OCI-LY1 (cell line): ENCODE measurements at regions not wholly inside any gene's neighbourhood (a gene's known extent, or its start where the extent isn't known, plus 50 kb on each side); places are given as distances from the start of the nearest gene placed in this dataset.

Experiments used
- H2AFZ ChIP-seq: fragments of 200-600 bp; sonication (generic), shearing (Covaris generic); 2 replicates; pipeline ENCODE4 v1.6.0; 2014; ENCODE audit warnings: antibody characterized with exemption, mild to moderate bottlenecking, low read length
- H3F3A ChIP-seq: fragments of 200-600 bp; sonication (generic), shearing (Covaris generic); 2 replicates; pipeline ENCODE4 v1.6.0; 2014; ENCODE audit warnings: mild to moderate bottlenecking, antibody characterized with exemption, low read length, moderate library complexity; ENCODE audit not compliant: insufficient read depth
- H3K27ac ChIP-seq: fragments of 200-600 bp; sonication (generic); 2 replicates; pipeline ENCODE4 v1.5.1; 2014; ENCODE audit warnings: low read length, mixed run types, mild to moderate bottlenecking, low read depth; ENCODE audit not compliant: poor library complexity, severe bottlenecking
- H3K27me3 ChIP-seq: fragments of 200-600 bp; sonication (generic); 2 replicates; pipeline ENCODE4 v1.6.0; 2014; ENCODE audit warnings: antibody characterized with exemption, mild to moderate bottlenecking, low read length, moderate library complexity; ENCODE audit not compliant: insufficient read depth
- H3K36me3 ChIP-seq: fragments of 200-600 bp; sonication (generic); 2 replicates; pipeline ENCODE4 v1.6.1; 2014; ENCODE audit warnings: mild to moderate bottlenecking, antibody characterized with exemption, low read length, moderate library complexity, mixed read lengths; ENCODE audit not compliant: insufficient read depth
- H3K4me1 ChIP-seq: fragments of 200-600 bp; sonication (generic); 2 replicates; pipeline ENCODE4 v1.5.1; 2014; ENCODE audit warnings: mild to moderate bottlenecking, low read length, moderate library complexity; ENCODE audit not compliant: insufficient read depth, severe bottlenecking
- H3K4me2 ChIP-seq: fragments of 200-600 bp; sonication (generic), shearing (Covaris generic); 2 replicates; pipeline ENCODE4 v1.6.1; 2014; ENCODE audit warnings: low read length
- H3K4me3 ChIP-seq: fragments of 200-600 bp; sonication (generic); 2 replicates; pipeline ENCODE4 v1.5.1; 2014; ENCODE audit warnings: low read length, low read depth, mild to moderate bottlenecking, mixed read lengths; ENCODE audit not compliant: poor library complexity, severe bottlenecking
- H3K79me2 ChIP-seq: fragments of 200-600 bp; shearing (Covaris generic); 2 replicates; pipeline ENCODE4 v1.6.1; 2016; ENCODE audit warnings: mixed run types, low read length, mixed read lengths; ENCODE audit not compliant: insufficient read depth
- H3K9ac ChIP-seq: fragments of 200-600 bp; sonication (generic), shearing (Covaris generic); 2 replicates; pipeline ENCODE4 v1.6.1; 2014; ENCODE audit warnings: mild to moderate bottlenecking, low read length, mixed read lengths
- H3K9me2 ChIP-seq: fragments of 200-600 bp; sonication (generic), shearing (Covaris generic); 2 replicates; pipeline ENCODE4 v1.6.1; 2014; ENCODE audit warnings: low read depth, mild to moderate bottlenecking, low read length, mixed read lengths
- H3K9me3 ChIP-seq: fragments of 200-600 bp; shearing (Covaris generic); 2 replicates; pipeline ENCODE4 v1.6.1; 2014; ENCODE audit warnings: low read length, mixed read lengths
- H4K20me1 ChIP-seq: fragments of 200-600 bp; sonication (generic), shearing (Covaris generic); 2 replicates; pipeline ENCODE4 v1.6.0; 2016; ENCODE audit warnings: mild to moderate bottlenecking, low read length; ENCODE audit not compliant: insufficient read depth
- EZH2 ChIP-seq: fragments of 200-600 bp; sonication (generic), shearing (Covaris generic); IDR thresholded peaks from 2 replicates; pipeline ENCODE4 v1.8.0; 2017; ENCODE audit warnings: borderline replicate concordance, mixed run types, mild to moderate bottlenecking, antibody characterized with exemption, low read length, moderate library complexity, mixed read lengths
- TF ChIP-seq, protein P1 (sequence below): fragments of 200-600 bp; sonication (generic), shearing (Covaris generic); IDR thresholded peaks from 2 replicates; pipeline ENCODE4 v1.5.1; 2017; ENCODE audit warnings: mild to moderate bottlenecking, antibody characterized with exemption, low read length, moderate library complexity, mixed read lengths

DNA sequence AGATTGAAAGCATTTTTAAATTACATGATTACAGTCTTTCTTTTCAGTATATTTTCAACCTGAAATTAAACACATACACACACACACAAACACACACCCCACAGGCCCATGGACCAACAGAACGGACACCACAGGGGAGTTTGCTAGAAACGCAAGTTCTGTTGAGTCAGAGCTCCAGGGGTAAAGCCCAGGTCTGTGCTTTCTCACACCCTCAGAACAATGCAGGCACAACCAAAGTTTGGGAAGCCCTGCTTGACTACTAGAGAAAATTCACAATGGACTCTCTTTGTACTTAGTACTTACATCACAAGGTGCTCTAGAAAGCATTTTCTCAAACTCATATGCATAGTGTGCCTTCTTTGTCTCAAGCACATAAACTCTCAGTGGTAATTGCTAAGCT lies 704.0 kb upstream of the IGFBP3 start:
- Histone ChIP-seq H3K4me1 (no peaks in the 10 kb centered on the region), H3K79me2 (no peaks in the 10 kb centered on the region), H3K9me3 (no peaks in the 10 kb centered on the region), H3K4me3 (no peak overlapping the region), H3K9ac (no peak overlapping the region), H2AFZ (no peak overlapping the region), H3K9me2 (no peaks in the 10 kb centered on the region), H3K27ac (no peak overlapping the region), H4K20me1 (no peaks in the 10 kb centered on the region), H3K4me2 (no peak overlapping the region), H3K27me3 (no peaks in the 10 kb centered on the region), H3F3A (no peaks in the 10 kb centered on the region), H3K36me3 (no peaks in the 10 kb centered on the region)
- TF ChIP-seq, protein P1, sequence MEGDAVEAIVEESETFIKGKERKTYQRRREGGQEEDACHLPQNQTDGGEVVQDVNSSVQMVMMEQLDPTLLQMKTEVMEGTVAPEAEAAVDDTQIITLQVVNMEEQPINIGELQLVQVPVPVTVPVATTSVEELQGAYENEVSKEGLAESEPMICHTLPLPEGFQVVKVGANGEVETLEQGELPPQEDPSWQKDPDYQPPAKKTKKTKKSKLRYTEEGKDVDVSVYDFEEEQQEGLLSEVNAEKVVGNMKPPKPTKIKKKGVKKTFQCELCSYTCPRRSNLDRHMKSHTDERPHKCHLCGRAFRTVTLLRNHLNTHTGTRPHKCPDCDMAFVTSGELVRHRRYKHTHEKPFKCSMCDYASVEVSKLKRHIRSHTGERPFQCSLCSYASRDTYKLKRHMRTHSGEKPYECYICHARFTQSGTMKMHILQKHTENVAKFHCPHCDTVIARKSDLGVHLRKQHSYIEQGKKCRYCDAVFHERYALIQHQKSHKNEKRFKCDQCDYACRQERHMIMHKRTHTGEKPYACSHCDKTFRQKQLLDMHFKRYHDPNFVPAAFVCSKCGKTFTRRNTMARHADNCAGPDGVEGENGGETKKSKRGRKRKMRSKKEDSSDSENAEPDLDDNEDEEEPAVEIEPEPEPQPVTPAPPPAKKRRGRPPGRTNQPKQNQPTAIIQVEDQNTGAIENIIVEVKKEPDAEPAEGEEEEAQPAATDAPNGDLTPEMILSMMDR, result no peak
- TF ChIP-seq EZH2, result no peak

DNA sequence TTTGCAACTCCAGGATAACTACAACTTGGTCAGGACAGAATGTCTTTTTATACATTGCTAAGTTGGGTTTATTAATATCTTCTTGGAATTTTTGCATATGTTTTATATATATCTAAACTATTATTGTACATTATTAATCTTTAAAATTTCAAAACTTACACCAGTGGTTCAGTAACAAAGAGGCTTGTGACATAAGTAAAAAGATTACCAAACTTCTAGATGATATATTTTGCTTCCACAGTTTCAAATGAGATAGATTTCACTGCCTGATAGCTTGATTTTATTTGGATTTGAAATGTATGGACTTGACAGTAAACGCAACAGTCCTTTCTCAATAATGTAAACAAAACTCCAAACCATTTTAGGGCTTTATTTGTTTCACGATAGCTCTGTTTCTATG lies 701.2 kb upstream of the IGFBP3 start:
- no peak overlapping the region for H2AFZ ChIP-seq
- no peaks in the 10 kb centered on the region for H3K4me1 ChIP-seq
- no peaks in the 10 kb centered on the region for H3K9me3 ChIP-seq
- no peaks in the 10 kb centered on the region for H3F3A ChIP-seq
- no peaks in the 10 kb centered on the region for H3K79me2 ChIP-seq
- no peak overlapping the region for H3K27ac ChIP-seq
- H3K27me3 ChIP-seq, result no peaks in the 10 kb centered on the region
- H3K9ac ChIP-seq, result no peak overlapping the region
- no peak overlapping the region for H3K4me2 ChIP-seq
- no peaks in the 10 kb centered on the region for H3K9me2 ChIP-seq
- no peaks in the 10 kb centered on the region for H4K20me1 ChIP-seq
- no peak overlapping the region for H3K4me3 ChIP-seq
- no peaks in the 10 kb centered on the region for H3K36me3 ChIP-seq
- TF ChIP-seq EZH2, result no peak
- TF ChIP-seq, protein P1, result no peak

DNA sequence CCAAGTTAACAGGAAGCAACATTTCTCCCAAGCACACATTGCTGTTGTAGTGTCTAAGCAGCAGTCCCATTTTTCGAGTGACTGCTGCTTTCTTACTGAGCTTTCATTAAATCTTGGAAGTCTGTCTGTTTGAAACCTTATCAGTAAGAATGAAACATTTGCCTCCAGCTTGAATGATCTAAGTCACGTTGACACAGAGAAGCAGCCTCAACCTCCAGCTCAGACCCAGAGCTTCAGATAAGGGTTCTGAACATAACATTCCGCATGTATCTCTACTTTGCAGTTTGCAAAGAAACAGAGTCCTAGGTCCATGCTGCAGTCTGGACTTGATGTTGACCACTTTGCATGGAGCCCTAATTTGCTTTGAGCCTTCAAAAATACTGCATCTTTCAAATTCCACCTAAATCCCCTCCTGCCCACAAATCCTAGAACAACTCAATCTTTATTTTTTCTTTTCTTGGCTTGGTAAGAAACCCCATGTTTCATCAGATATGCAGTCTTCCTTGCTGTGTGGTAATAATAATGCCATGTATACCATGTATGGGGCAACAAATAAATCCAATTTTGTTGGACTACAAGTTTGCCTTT lies 698.7 kb upstream of the IGFBP3 start:
- Histone ChIP-seq H4K20me1 (no peaks in the 10 kb centered on the region), H3K4me1 (no peaks in the 10 kb centered on the region), H3K9me2 (no peaks in the 10 kb centered on the region), H2AFZ (no peak overlapping the region), H3K27ac (no peak overlapping the region), H3K4me2 (no peak overlapping the region), H3F3A (no peaks in the 10 kb centered on the region), H3K9ac (no peak overlapping the region), H3K4me3 (no peak overlapping the region), H3K79me2 (no peaks in the 10 kb centered on the region), H3K36me3 (no peaks in the 10 kb centered on the region), H3K9me3 (no peaks in the 10 kb centered on the region), H3K27me3 (no peaks in the 10 kb centered on the region)
- no peak for TF ChIP-seq EZH2
- TF ChIP-seq, protein P1, result no peak
